ENCODE measurements at regions not wholly inside any gene's neighbourhood (a gene's known extent, or its start where the extent isn't known, plus 50 kb on each side); places are given as distances from the start of the nearest gene placed in this dataset.

DNA sequence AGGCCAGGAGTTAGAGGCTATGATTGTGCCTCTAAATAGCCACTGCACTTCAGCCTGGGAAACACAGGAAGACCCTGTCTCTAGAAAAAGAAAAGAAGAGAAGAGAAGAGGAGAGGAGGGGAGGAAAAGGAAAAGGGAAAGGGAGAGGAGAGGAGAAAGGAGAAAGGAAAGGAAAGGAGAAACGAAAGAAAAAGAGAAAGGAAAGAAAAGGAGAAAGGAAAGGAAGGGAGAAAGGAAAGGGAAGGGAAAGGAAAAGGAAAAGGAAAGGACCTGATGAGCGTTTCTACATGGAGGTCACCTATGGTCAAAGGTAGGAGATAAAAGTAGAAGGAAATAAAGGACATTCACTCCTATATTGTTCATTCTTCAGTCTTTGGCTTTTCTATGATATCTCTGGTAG, 109.1 kb upstream of the TRPC4 start:
- intact Hi-C loops (cut with DNase I), result no loop called here
- no peak for DNase-seq
- TF ChIP-seq, protein P1, sequence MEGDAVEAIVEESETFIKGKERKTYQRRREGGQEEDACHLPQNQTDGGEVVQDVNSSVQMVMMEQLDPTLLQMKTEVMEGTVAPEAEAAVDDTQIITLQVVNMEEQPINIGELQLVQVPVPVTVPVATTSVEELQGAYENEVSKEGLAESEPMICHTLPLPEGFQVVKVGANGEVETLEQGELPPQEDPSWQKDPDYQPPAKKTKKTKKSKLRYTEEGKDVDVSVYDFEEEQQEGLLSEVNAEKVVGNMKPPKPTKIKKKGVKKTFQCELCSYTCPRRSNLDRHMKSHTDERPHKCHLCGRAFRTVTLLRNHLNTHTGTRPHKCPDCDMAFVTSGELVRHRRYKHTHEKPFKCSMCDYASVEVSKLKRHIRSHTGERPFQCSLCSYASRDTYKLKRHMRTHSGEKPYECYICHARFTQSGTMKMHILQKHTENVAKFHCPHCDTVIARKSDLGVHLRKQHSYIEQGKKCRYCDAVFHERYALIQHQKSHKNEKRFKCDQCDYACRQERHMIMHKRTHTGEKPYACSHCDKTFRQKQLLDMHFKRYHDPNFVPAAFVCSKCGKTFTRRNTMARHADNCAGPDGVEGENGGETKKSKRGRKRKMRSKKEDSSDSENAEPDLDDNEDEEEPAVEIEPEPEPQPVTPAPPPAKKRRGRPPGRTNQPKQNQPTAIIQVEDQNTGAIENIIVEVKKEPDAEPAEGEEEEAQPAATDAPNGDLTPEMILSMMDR (IDR thresholded peaks at IDR 0.05), result no peak
- no peak for TF ChIP-seq POLR2A (IDR thresholded peaks at IDR 0.05)
- Histone ChIP-seq H3K4me1 (replicated peaks in 1 of 2) (no peaks in the 10 kb centered on the region), H3K36me3 (replicated peaks in 1 of 2) (no peaks in the 10 kb centered on the region), H3K4me3 (no peak overlapping the region), H3K9me3 (replicated peaks in 1 of 3) (no peaks in the 10 kb centered on the region), H3K27ac (no peak overlapping the region), H3K27me3 (no peaks in the 10 kb centered on the region)
- WGBS, 4 donors, result 60 to 75% (median 65%) methylated on average over 2 of the region's 2 CpGs

DNA sequence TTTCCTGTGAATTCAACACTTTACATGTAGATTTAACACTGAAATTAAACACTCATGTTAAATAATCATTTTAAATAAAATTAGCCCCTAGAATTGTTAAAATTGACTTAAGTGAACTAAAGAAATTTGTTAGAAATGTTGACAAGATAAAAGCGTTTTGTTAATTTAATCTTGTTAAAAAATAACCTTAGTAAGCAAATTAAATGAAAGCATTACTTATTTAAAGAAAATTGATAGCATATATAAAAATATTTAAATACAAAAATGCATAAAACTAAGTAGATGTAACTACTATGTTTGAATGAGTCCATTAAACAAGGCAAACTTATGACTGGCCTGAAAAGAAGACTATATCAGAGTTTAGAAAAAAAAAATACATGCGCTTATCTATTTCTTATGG, 99.0 kb upstream of the TRPC4 start:
- Histone ChIP-seq H3K9me3 (replicated peaks in 1 of 3) (no peaks in the 10 kb centered on the region), H3K4me1 (replicated peaks in 1 of 2) (no peaks in the 10 kb centered on the region), H3K4me3 (no peak overlapping the region), H3K27me3 (no peaks in the 10 kb centered on the region), H3K36me3 (replicated peaks in 1 of 2) (no peaks in the 10 kb centered on the region), H3K27ac (no peak overlapping the region)
- intact Hi-C loops (cut with DNase I), result no loop called here
- DNase-seq, result no peak
- TF ChIP-seq, protein P1 (IDR thresholded peaks at IDR 0.05), result no peak
- TF ChIP-seq POLR2A (IDR thresholded peaks at IDR 0.05), result no peak
- whole genome bisulfite sequencing, 4 donors, result 49 to 82% (median 59%) methylated on average over 2 of the region's 2 CpGs

DNA sequence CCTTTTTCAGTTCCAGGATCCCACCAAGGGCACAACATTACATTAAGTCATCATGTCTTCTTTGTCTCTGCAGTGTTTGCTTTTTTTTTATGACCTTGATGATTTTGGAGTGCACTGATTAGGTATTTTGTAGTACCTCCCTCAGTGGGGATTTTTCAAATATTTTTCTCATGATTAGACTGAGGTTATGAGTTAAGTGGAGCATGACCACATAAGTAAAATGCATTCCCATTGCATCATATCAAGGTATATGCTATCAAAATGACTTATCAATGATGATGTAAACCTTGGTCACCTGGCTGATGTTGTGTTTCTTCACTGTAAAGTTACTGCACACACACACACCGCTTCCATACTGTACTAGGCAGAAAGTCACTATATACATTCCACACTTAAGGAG, 96.7 kb upstream of the TRPC4 start:
- intact Hi-C loops (cut with DNase I), result no loop called here
- no peaks in the 10 kb centered on the region for H3K9me3 ChIP-seq (replicated peaks in 1 of 3)
- no peak overlapping the region for H3K27ac ChIP-seq
- no peak for DNase-seq
- WGBS, 4 donors, result 89 to 100% (median 97%) methylated on average over 1 of the region's 1 CpG
- H3K4me1 ChIP-seq (replicated peaks in 1 of 2), result no peaks in the 10 kb centered on the region
- no peaks in the 10 kb centered on the region for H3K27me3 ChIP-seq
- H3K4me3 ChIP-seq, result no peak overlapping the region
- no peaks in the 10 kb centered on the region for H3K36me3 ChIP-seq (replicated peaks in 1 of 2)
- TF ChIP-seq, protein P1 (IDR thresholded peaks at IDR 0.05), result no peak
- no peak for TF ChIP-seq POLR2A (IDR thresholded peaks at IDR 0.05)

DNA sequence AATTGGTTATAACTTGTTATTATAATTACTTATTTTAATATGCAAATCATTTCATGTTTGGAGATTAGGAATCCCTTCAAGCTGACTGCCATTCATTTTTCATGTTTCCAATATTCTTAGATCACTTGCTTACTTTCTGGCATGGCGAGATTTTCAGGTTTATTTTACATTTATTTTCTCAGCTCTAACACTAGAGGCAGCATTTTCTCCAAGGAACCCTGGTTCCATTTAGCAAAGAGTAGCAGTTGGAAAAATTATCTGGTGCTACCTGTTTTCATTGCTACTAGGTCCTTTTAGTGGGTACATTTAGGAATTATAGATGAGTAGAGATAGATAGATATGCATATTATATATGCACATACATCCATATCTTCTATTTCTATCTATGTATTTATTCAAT, 90.9 kb upstream of the TRPC4 start:
- H3K4me3 ChIP-seq, result no peak overlapping the region
- 70 to 76% (median 72%) methylated on average over 1 of the region's 1 CpG for WGBS, 4 donors

More for the DNA sequence above, 90.9 kb upstream of the TRPC4 start:
- no peak for DNase-seq
- Histone ChIP-seq H3K27ac (no peak overlapping the region), H3K9me3 (replicated peaks in 1 of 3) (no peaks in the 10 kb centered on the region), H3K4me1 (replicated peaks in 1 of 2) (no peaks in the 10 kb centered on the region), H3K27me3 (no peaks in the 10 kb centered on the region), H3K36me3 (replicated peaks in 1 of 2) (no peaks in the 10 kb centered on the region)
- no peak for TF ChIP-seq POLR2A (IDR thresholded peaks at IDR 0.05)
- TF ChIP-seq, protein P1 (IDR thresholded peaks at IDR 0.05), result no peak
- intact Hi-C loops (cut with DNase I), result no loop called here

Data from adrenal gland (tissue), 9 donors.